IMR-90 (cell line): ENCODE measurements at regions not wholly inside any gene's neighbourhood (a gene's known extent, or its start where the extent isn't known, plus 50 kb on each side); places are given as distances from the start of the nearest gene placed in this dataset.

Source experiments
- ATAC-seq: fragments of 200-7000 bp; cut with Tn5 transposase; 2 replicates; pipeline ENCODE4 v1.9.1; 2020; ENCODE audit warnings: low read depth, mild to moderate bottlenecking, moderate library complexity
- BruUV-seq: library from RNA; stranded (reverse); fragments of 400-500 nt; replicated peaks from 2 replicates; lab custom pipeline; 2021; lab: Mats Ljungman, UMichigan
- CTCF ChIA-PET: fragments of 300-600 bp; formaldehyde crosslinking; extraction: SDS; loops from one replicate; lab custom pipeline; 2021; ENCODE audit warnings: antibody characterized with exemption; lab: Yijun Ruan, JAX
- POLR2A ChIA-PET: fragments of 300-600 bp; sonication (Branson Sonifier 250); formaldehyde crosslinking; loops from one replicate; lab custom pipeline; 2022; ENCODE audit warnings: antibody characterized with exemption; ENCODE audit not compliant: unreplicated experiment; lab: Charles Lee
- DNase-seq: peaks from one replicate; pipeline ENCODE4 v3.0.0; 2013
- H2AFZ ChIP-seq: replicated peaks from 2 replicates; pipeline ENCODE3; 2013; ENCODE audit warnings: low read length, mild to moderate bottlenecking; ENCODE audit not compliant: poor library complexity
- H2AK5ac ChIP-seq: 2 replicates; pipeline ENCODE4 v1.6.1; 2013; ENCODE audit warnings: low read depth, low read length, inconsistent platforms
- H2AK9ac ChIP-seq: replicated peaks from 2 replicates; pipeline ENCODE3; 2013; ENCODE audit warnings: mild to moderate bottlenecking, low read depth, low read length, moderate library complexity; ENCODE audit not compliant: poor library complexity
- H2BK120ac ChIP-seq: 2 replicates; pipeline ENCODE4 v1.6.1; 2013; ENCODE audit warnings: low read depth, low read length, inconsistent platforms
- H2BK15ac ChIP-seq: 3 replicates; pipeline ENCODE4 v1.6.1; 2013; ENCODE audit warnings: low read depth, low read length, inconsistent platforms
- H2BK20ac ChIP-seq: 2 replicates; pipeline ENCODE4 v1.6.1; 2013; ENCODE audit warnings: low read depth, mild to moderate bottlenecking, inconsistent platforms, low read length, moderate library complexity
- H2BK5ac ChIP-seq: 2 replicates; pipeline ENCODE4 v1.6.1; 2013; ENCODE audit warnings: mild to moderate bottlenecking, low read depth, low read length, inconsistent platforms; ENCODE audit not compliant: poor library complexity, severe bottlenecking
- H3K14ac ChIP-seq: replicated peaks from 2 replicates; pipeline ENCODE4 v1.6.1; 2013; ENCODE audit warnings: low read depth, low read length, inconsistent platforms
- H3K18ac ChIP-seq: 2 replicates; pipeline ENCODE4 v1.6.1; 2013; ENCODE audit warnings: low read depth, low read length, control low read depth
- H3K23ac ChIP-seq: 2 replicates; pipeline ENCODE4 v1.6.1; 2013; ENCODE audit warnings: low read depth, low read length, inconsistent platforms
- H3K27ac ChIP-seq: 2 replicates; pipeline ENCODE4 v1.5.1; 2013; ENCODE audit warnings: mild to moderate bottlenecking, control low read depth, low read length; ENCODE audit not compliant: insufficient read depth
- H3K27me3 ChIP-seq: 2 replicates; pipeline ENCODE4 v1.6.1; 2013; ENCODE audit warnings: low read length; ENCODE audit not compliant: control insufficient read depth, insufficient read depth
- H3K36me3 ChIP-seq: 2 replicates; pipeline ENCODE4 v1.6.1; 2013; ENCODE audit warnings: low read length, mixed read lengths; ENCODE audit not compliant: control insufficient read depth, insufficient read depth
- H3K4ac ChIP-seq: 2 replicates; pipeline ENCODE4 v1.6.1; 2013; ENCODE audit warnings: low read depth, low read length, inconsistent platforms
- H3K4me1 ChIP-seq: 2 replicates; pipeline ENCODE4 v1.6.1; 2013; ENCODE audit warnings: low read length, mixed read lengths; ENCODE audit not compliant: control insufficient read depth, insufficient read depth
- H3K4me2 ChIP-seq: 2 replicates; pipeline ENCODE4 v1.6.1; 2013; ENCODE audit warnings: low read depth, mild to moderate bottlenecking, control low read depth, low read length, moderate library complexity
- H3K4me3 ChIP-seq: 2 replicates; pipeline ENCODE4 v1.5.1; 2013; ENCODE audit warnings: low read depth, mild to moderate bottlenecking, control low read depth, low read length, moderate library complexity; ENCODE audit not compliant: insufficient read depth
- H3K56ac ChIP-seq: 2 replicates; pipeline ENCODE4 v1.6.1; 2013; ENCODE audit warnings: low read length, inconsistent platforms; ENCODE audit not compliant: insufficient read depth; ENCODE audit errors: extremely low read depth
- H3K79me1 ChIP-seq, 2 experiments: 2 replicates each; pipeline ENCODE4 v1.6.1; 2013; ENCODE audit warnings: low read length in 2 of 2, inconsistent platforms in 1 of 2, low read depth in 1 of 2
- H3K9ac ChIP-seq: 2 replicates; pipeline ENCODE4 v1.6.1; 2013; ENCODE audit warnings: low read depth, low read length, control low read depth
- H3K9me1 ChIP-seq: 2 replicates; pipeline ENCODE4 v1.6.1; 2013; ENCODE audit warnings: low read length, inconsistent platforms; ENCODE audit not compliant: insufficient read depth
- H3K9me3 ChIP-seq: 2 replicates; pipeline ENCODE4 v1.6.1; 2013; ENCODE audit warnings: low read length; ENCODE audit not compliant: control insufficient read depth, insufficient read depth
- H4K20me1 ChIP-seq: 2 replicates; pipeline ENCODE4 v1.6.1; 2013; ENCODE audit warnings: low read length, inconsistent platforms; ENCODE audit not compliant: insufficient read depth
- H4K5ac ChIP-seq: 2 replicates; pipeline ENCODE4 v1.6.1; 2013; ENCODE audit warnings: mild to moderate bottlenecking, low read depth, low read length, control low read depth
- H4K8ac ChIP-seq, 2 experiments: 2 replicates each; pipeline ENCODE4 v1.6.1; 2013; ENCODE audit warnings: low read depth in 2 of 2, low read length in 2 of 2, control low read depth in 1 of 2, inconsistent platforms in 1 of 2
- H4K91ac ChIP-seq: 2 replicates; pipeline ENCODE4 v1.6.1; 2013; ENCODE audit warnings: low read depth, low read length, inconsistent platforms; ENCODE audit not compliant: insufficient read depth
- CEBPB ChIP-seq: IDR thresholded peaks from 2 replicates; pipeline ENCODE4 v1.6.1; 2012; ENCODE audit warnings: low read depth, low read length, improper control_type of control experiment
- CHD1 ChIP-seq: IDR thresholded peaks from 2 replicates; pipeline ENCODE4 v1.6.1; 2012; ENCODE audit warnings: low read depth, low read length, improper control_type of control experiment
- CTCF ChIP-seq: conservative IDR thresholded peaks from 2 replicates; pipeline ENCODE4 v1.5.1; 2012; ENCODE audit warnings: mild to moderate bottlenecking, low read depth, low read length, improper control_type of control experiment
- FOS ChIP-seq: fragments of 150-350 bp; IDR thresholded peaks from 2 replicates; pipeline ENCODE4 v1.6.1; 2016; ENCODE audit warnings: low read depth, low read length
- MAFK ChIP-seq: IDR thresholded peaks from 2 replicates; pipeline ENCODE4 v1.6.1; 2012; ENCODE audit warnings: low read depth, low read length, improper control_type of control experiment
- MAZ ChIP-seq: IDR thresholded peaks from 2 replicates; pipeline ENCODE4 v1.6.1; 2012; ENCODE audit warnings: low read depth, mild to moderate bottlenecking, low read length, improper control_type of control experiment, moderate library complexity, borderline replicate concordance
- MXI1 ChIP-seq: IDR thresholded peaks from 2 replicates; pipeline ENCODE4 v1.6.1; 2012; ENCODE audit warnings: low read depth, mild to moderate bottlenecking, low read length, moderate library complexity, borderline replicate concordance
- POLR2A ChIP-seq: IDR thresholded peaks from 2 replicates; pipeline ENCODE4 v1.6.1; 2012; ENCODE audit warnings: mild to moderate bottlenecking, low read depth, low read length
- RAD21 ChIP-seq: IDR thresholded peaks from 2 replicates; pipeline ENCODE4 v1.6.1; 2012; ENCODE audit warnings: low read length, improper control_type of control experiment
- RCOR1 ChIP-seq: IDR thresholded peaks from 2 replicates; pipeline ENCODE4 v1.6.1; 2012; ENCODE audit warnings: mild to moderate bottlenecking, low read length, improper control_type of control experiment; ENCODE audit not compliant: insufficient replicate concordance
- RFX5 ChIP-seq: IDR thresholded peaks from 2 replicates; pipeline ENCODE4 v1.8.0; 2012; ENCODE audit warnings: low read depth, mild to moderate bottlenecking, low read length, moderate library complexity
- SMC3 ChIP-seq: fragments of 150-350 bp; IDR thresholded peaks from 2 replicates; pipeline ENCODE4 v1.6.1; 2016; ENCODE audit warnings: low read depth, mild to moderate bottlenecking, antibody characterized with exemption, low read length, moderate library complexity
- WGBS, 2 experiments: methylation state at CpG; one replicate each; pipeline versions ENCODE4 v1.1.5 to v1.1.7; 2013; ENCODE audit warnings: missing lambda C conversion rate in 2 of 2; ENCODE audit not compliant: insufficient read length in 1 of 2; ENCODE audit errors: extremely low coverage in 2 of 2; 5-methylcytosine and 5-hydroxymethylcytosine counted together
- dilution Hi-C: fragments of 300-500 bp; cut with HindIII; formaldehyde crosslinking; loops from one replicate; pipeline ENCODE4 v1.14.3; 2018; ENCODE audit warnings: low sequenced_read_pairs; ENCODE audit not compliant: unreplicated experiment
- in situ Hi-C: fragments of 300-500 bp; cut with MboI; formaldehyde crosslinking; loops from 3 replicates; pipeline ENCODE4 v1.14.3; 2019; ENCODE audit warnings: low sequenced_read_pairs, inconsistent platforms, mixed read lengths
- intact Hi-C: fragments of 100-400 bp; cut with micrococcal nuclease; formaldehyde crosslinking; loops from 2 replicates; pipeline ENCODE4 v1.10.0; 2022
- TF ChIP-seq, protein P1 (sequence below): fragments of 150-350 bp; IDR thresholded peaks from 2 replicates; pipeline ENCODE4 v1.6.1; 2017; ENCODE audit warnings: mild to moderate bottlenecking, antibody characterized with exemption, low read length, low read depth

GRCh38 chr11:29756871-29757270 lies 260.0 kb downstream of the KCNA4 start:
- ATAC-seq: no peak
- DNase-seq: no peak
- Histone ChIP-seq H4K8ac (no peak overlapping the region), H3K4me2 (no peak overlapping the region), H4K20me1 (no peaks in the 10 kb centered on the region), H3K27ac (no peak overlapping the region), H3K23ac (no peak overlapping the region), H2BK15ac (no peak overlapping the region), H3K14ac (no peak overlapping the region), H2AK9ac (no peak overlapping the region), H3K56ac (no peak overlapping the region), H4K5ac (no peak overlapping the region), H3K4me3 (no peak overlapping the region), H4K91ac (no peak overlapping the region), H2BK5ac (no peak overlapping the region), H3K9me3 (peaks cover 13% of the 10 kb centered on the region), H2BK20ac (no peak overlapping the region), H3K18ac (no peak overlapping the region), H3K27me3 (no peaks in the 10 kb centered on the region), H3K4ac (no peak overlapping the region), H3K9me1 (no peaks in the 10 kb centered on the region), H3K4me1 (no peaks in the 10 kb centered on the region), H3K36me3 (no peaks in the 10 kb centered on the region), H3K9ac (no peak overlapping the region), H2AK5ac (no peak overlapping the region), H2AFZ (no peak overlapping the region), H2BK120ac (no peak overlapping the region), H3K79me1 (no peaks in the 10 kb centered on the region)
- dilution Hi-C loops (no loop called here), in situ Hi-C loops (no loop called here), intact Hi-C loops (no loop called here)
- no CpG with 5 or more reads among the region's 1 CpG for WGBS, 2 experiments
- no TSS peak for BruUV-seq
- TF ChIP-seq CTCF (no peak), FOS (no peak), RFX5 (no peak), RCOR1 (no peak), MXI1 (no peak), SMC3 (no peak), CHD1 (no peak), MAZ (no peak), CEBPB (no peak), POLR2A (no peak), MAFK (no peak), RAD21 (no peak)
- TF ChIP-seq, protein P1, sequence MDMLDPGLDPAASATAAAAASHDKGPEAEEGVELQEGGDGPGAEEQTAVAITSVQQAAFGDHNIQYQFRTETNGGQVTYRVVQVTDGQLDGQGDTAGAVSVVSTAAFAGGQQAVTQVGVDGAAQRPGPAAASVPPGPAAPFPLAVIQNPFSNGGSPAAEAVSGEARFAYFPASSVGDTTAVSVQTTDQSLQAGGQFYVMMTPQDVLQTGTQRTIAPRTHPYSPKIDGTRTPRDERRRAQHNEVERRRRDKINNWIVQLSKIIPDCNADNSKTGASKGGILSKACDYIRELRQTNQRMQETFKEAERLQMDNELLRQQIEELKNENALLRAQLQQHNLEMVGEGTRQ: no peak
- ChIA-PET CTCF (no interaction called here), POLR2A (no interaction called here)
